Mucosa of descending colon (tissue), 3 donors: ENCODE measurements at regions not wholly inside any gene's neighbourhood (a gene's known extent, or its start where the extent isn't known, plus 50 kb on each side); places are given as distances from the start of the nearest gene placed in this dataset.
"Not testable (repeated sequence)": the region's sequence is repeated elsewhere in the genome, so short reads cannot be mapped to it uniquely, and the experiment has no call there.

Experiments used
- ATAC-seq: fragments of 200-7000 bp; cut with Tn5 transposase; one replicate; pipeline ENCODE4 v1.9.1; 2020; ENCODE audit warnings: mild to moderate bottlenecking, moderate library complexity
- DNase-seq, 3 donors: peaks; one replicate each; pipeline ENCODE4 v3.0.0-alpha.2; 2020
- H3K36me3 ChIP-seq: fragments of 200-600 bp; one replicate; pipeline ENCODE4 v1.8.0; 2021; ENCODE audit warnings: low read depth, mild to moderate bottlenecking
- H3K4me1 ChIP-seq: fragments of 200-600 bp; one replicate; pipeline ENCODE4 v1.8.0; 2021; ENCODE audit warnings: low read depth, mild to moderate bottlenecking
- H3K4me3 ChIP-seq: fragments of 200-600 bp; one replicate; pipeline ENCODE4 v1.8.0; 2021; ENCODE audit warnings: mild to moderate bottlenecking
- H3K9me3 ChIP-seq: fragments of 200-600 bp; one replicate; pipeline ENCODE4 v1.8.0; 2021; ENCODE audit warnings: mild to moderate bottlenecking
- intact Hi-C, 2 donors: fragments of 100-400 bp; cut with DNase I in 1 of 2; cut with micrococcal nuclease in 1 of 2; formaldehyde crosslinking; loops; one replicate each; pipeline versions ENCODE4 v1.11.0 to v1.11.1; 2022; cut with DNase I, micrococcal nuclease
- TF ChIP-seq, protein P1 (sequence below): fragments of 200-600 bp; IDR thresholded peaks from one replicate; pipeline ENCODE4 v1.8.0; 2022; ENCODE audit warnings: antibody characterized with exemption, mild to moderate bottlenecking
- donor health status: DM: no; HTN: no; CAD: no; lungs with moderate emphysema.
- donor health status: DM: no; HTN: no; CAD: no.
- donor health status: DM: no; HTN: yes; CAD: no.

DNA sequence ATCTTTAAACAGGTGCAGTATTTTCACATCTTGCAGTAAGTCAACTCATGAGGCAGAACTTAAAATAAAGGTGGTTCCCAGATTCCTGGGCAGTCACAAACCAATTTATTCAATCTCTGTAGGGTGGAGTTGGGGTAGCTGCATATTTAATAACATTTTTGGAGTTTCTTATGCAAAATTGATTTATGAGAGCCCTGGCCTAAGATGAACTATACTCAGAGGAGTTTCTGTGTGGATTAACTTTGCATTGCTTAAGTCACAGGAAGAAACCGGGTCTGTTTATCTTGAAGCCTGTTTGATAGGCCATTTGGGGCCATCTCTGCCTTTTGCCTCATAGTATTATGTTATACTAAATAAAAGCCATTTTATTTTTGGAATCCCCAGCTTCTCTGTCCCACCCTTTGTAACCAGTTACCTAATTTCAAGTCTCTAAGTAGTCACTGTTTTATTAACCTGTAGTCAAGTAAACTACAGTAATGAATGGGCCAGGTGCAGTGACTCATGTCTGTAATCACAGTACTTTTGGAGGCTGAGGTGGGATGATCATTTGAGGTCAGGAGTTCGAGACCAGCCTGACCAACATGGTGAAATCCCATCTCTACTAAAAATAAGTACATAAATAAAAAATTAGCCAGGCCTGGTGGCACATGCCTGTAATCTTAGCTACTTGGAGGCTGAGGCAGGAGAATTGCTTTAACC is 104.4 kb upstream of the FAM3C start:
- no peak overlapping the region for H3K4me3 ChIP-seq
- no peaks in the 10 kb centered on the region for H3K36me3 ChIP-seq
- DNase-seq: no peak
- intact Hi-C loops: no loop called here
- H3K9me3 ChIP-seq: peaks cover 11% of the 10 kb centered on the region
- no peaks in the 10 kb centered on the region for H3K4me1 ChIP-seq
- TF ChIP-seq, protein P1, sequence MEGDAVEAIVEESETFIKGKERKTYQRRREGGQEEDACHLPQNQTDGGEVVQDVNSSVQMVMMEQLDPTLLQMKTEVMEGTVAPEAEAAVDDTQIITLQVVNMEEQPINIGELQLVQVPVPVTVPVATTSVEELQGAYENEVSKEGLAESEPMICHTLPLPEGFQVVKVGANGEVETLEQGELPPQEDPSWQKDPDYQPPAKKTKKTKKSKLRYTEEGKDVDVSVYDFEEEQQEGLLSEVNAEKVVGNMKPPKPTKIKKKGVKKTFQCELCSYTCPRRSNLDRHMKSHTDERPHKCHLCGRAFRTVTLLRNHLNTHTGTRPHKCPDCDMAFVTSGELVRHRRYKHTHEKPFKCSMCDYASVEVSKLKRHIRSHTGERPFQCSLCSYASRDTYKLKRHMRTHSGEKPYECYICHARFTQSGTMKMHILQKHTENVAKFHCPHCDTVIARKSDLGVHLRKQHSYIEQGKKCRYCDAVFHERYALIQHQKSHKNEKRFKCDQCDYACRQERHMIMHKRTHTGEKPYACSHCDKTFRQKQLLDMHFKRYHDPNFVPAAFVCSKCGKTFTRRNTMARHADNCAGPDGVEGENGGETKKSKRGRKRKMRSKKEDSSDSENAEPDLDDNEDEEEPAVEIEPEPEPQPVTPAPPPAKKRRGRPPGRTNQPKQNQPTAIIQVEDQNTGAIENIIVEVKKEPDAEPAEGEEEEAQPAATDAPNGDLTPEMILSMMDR: no peak
- peak; percentile 23 for ATAC-seq

DNA sequence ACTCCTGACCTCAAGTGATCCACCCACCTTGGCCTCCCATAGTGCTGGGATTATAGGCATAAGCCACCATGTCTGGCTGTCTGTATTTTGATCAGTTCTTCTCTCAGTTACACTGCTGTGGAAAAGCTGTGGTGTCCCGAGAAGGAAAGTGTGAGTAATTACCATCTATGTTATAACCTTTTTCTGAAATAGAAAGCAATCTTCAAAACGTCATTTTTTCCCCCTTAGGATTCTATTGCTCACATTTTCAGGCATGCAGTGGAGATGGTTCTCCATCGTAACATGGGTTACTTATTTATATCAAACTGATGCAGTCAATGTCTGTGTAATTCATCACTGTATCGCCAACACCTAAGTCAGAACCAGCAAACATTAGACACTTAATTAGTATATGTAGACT is 103.5 kb upstream of the FAM3C start:
- Histone ChIP-seq H3K36me3 (no peaks in the 10 kb centered on the region), H3K4me3 (no peak overlapping the region), H3K4me1 (no peaks in the 10 kb centered on the region), H3K9me3 (peaks cover 3% of the 10 kb centered on the region)
- DNase-seq (no peak), ATAC-seq (no peak)
- intact Hi-C loops: no loop called here
- TF ChIP-seq, protein P1: no peak

DNA sequence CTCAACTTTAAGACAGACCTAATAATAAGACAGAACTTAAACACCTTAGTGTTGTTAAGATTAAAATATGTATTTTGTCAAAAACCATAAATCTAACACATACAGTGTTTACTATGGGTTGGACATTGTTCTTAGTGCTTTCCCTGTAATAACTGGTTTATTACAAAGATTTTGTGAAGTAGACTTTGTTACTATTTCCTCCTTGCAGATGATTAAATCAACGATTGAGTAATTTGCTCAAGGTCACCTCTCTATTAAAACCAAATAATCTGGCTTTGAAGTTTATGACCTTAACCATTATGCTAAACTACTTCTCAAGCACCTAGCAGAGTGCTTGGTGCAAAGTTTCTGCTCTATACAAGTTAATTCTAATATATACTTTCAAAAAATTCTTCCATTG is 102.7 kb upstream of the FAM3C start:
- no peaks in the 10 kb centered on the region for H3K36me3 ChIP-seq

DNA sequence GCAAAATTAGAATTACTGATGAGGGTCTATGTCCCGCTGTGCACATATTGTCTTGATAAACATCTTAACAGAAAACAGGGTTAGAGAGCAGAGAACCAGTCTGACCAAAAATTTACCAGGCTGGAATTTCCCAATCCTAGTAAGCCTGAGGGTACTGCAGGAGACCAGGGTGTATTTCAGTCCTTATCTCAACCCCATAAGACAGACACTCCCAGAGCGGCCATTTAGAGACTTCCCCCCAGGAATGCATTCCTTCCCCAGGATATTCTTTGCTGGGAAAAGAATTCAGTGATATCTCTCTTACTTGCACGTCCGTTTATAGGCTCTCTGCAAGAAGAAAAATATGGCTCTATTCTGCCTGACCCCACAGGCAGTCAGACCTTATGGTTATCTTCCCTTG is 101.4 kb upstream of the FAM3C start:
- H3K36me3 ChIP-seq, H3K9me3 ChIP-seq, intact Hi-C loops, H3K4me3 ChIP-seq, DNase-seq, H3K4me1 ChIP-seq, ATAC-seq: not testable (repeated sequence)

More for the DNA sequence above, 102.7 kb upstream of the FAM3C start:
- Histone ChIP-seq H3K4me1 (no peaks in the 10 kb centered on the region), H3K9me3 (peaks cover 3% of the 10 kb centered on the region), H3K4me3 (no peak overlapping the region)
- DNase-seq (no peak), ATAC-seq (peak; percentile 42)
- intact Hi-C loops: no loop called here
- TF ChIP-seq, protein P1: no peak

DNA sequence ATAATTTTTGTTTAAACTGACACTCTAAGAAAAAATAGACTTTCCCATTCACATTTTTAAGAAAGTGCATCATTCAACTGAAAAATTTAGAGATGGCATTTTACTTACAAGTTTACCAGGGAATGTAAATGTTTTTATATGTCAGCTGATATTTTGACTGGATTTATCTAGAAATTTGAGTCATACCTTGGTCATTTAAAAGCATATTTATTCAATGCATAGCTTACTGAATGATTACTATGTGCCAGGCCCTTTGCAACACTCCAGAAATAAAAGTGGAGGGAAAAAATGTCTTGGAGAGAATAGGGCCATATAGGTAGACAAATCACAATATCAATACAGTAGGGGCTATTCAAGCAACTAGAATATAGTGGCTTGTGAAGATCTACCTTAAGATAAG is 98.4 kb upstream of the FAM3C start:
- intact Hi-C loops: no loop called here
- H3K36me3 ChIP-seq: no peaks in the 10 kb centered on the region
- no peaks in the 10 kb centered on the region for H3K4me1 ChIP-seq
- TF ChIP-seq, protein P1: no peak
- ATAC-seq (no peak), DNase-seq (no peak)
- H3K9me3 ChIP-seq: peaks cover 3% of the 10 kb centered on the region
- no peak overlapping the region for H3K4me3 ChIP-seq

DNA sequence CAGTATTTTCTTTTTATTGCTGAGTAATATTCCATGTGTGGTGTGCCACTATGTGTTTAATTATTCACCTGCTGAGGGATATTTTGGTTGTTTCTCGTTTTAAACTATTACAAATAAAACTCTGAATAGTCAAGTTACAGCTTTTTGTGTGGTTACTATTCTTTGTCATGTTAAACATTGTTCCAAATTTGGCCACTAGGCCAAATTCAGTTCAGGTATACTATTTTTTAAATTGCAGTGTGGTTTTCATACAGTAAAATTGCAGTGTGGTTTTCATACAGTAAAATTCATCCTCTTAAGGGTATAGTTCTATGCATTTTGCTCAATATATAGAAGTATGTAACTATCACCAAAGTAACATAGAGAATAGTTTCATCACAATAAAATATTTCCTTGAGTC is 97.4 kb upstream of the FAM3C start:
- intact Hi-C loops: no loop called here
- no peak for ATAC-seq
- TF ChIP-seq, protein P1: no peak

More for the DNA sequence above, 97.4 kb upstream of the FAM3C start:
- H3K4me3 ChIP-seq: no peak overlapping the region
- no peaks in the 10 kb centered on the region for H3K36me3 ChIP-seq
- no peaks in the 10 kb centered on the region for H3K4me1 ChIP-seq
- DNase-seq: no peak
- H3K9me3 ChIP-seq: peaks cover 3% of the 10 kb centered on the region
